Vagina (tissue), 2 donors: ENCODE measurements at regions not wholly inside any gene's neighbourhood (a gene's known extent, or its start where the extent isn't known, plus 50 kb on each side); places are given as distances from the start of the nearest gene placed in this dataset.

ENCODE experiments used
- POLR2A ChIP-seq, 2 donors: fragments of 450-650 bp; IDR thresholded peaks; one replicate each; pipeline ENCODE4 v1.6.1; 2017; ENCODE audit warnings: antibody characterized with exemption in 2 of 2, mild to moderate bottlenecking in 2 of 2, moderate library complexity in 2 of 2
- TF ChIP-seq, protein P1 (sequence below), 3 experiments: fragments of 450-650 bp in 2 of 3; fragments of 200-600 bp in 1 of 3; sonication (generic) in 1 of 3; IDR thresholded peaks; one replicate each; pipeline ENCODE4 v1.5.1; 2017 to 2019; ENCODE audit warnings: antibody characterized with exemption in 3 of 3, mild to moderate bottlenecking in 2 of 3, moderate library complexity in 2 of 3

DNA sequence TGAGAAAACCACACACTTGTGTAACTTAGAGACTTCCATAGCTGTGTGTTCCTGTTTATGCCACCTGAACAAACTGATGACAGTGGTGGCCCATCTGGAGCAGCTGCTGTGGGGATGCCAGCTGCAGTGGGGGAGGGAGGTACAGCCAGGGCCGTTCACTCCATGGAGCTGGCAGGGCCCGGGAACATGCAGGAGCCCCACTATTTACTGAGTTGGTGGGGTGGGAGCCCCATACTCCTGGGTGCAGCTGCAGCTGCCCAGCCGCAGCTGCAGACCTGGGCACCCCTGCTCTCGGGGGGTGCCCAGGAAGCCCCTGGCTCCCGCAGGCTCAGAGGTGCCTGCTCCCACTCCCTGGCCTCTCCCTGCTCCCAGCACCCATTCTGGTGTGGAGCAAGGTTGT, 398.6 kb upstream of the RASGEF1B start:
- TF ChIP-seq, protein P1, sequence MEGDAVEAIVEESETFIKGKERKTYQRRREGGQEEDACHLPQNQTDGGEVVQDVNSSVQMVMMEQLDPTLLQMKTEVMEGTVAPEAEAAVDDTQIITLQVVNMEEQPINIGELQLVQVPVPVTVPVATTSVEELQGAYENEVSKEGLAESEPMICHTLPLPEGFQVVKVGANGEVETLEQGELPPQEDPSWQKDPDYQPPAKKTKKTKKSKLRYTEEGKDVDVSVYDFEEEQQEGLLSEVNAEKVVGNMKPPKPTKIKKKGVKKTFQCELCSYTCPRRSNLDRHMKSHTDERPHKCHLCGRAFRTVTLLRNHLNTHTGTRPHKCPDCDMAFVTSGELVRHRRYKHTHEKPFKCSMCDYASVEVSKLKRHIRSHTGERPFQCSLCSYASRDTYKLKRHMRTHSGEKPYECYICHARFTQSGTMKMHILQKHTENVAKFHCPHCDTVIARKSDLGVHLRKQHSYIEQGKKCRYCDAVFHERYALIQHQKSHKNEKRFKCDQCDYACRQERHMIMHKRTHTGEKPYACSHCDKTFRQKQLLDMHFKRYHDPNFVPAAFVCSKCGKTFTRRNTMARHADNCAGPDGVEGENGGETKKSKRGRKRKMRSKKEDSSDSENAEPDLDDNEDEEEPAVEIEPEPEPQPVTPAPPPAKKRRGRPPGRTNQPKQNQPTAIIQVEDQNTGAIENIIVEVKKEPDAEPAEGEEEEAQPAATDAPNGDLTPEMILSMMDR (IDR thresholded peaks at IDR 0.05), result no peak
- no peak for TF ChIP-seq POLR2A (IDR thresholded peaks at IDR 0.05)
